ENCODE measurements at regions not wholly inside any gene's neighbourhood (a gene's known extent, or its start where the extent isn't known, plus 50 kb on each side); places are given as distances from the start of the nearest gene placed in this dataset.

GRCh38 chr1:81129366-81129765, 671.4 kb upstream of the ADGRL2 start:
- no peak for TF ChIP-seq CTCF (IDR thresholded peaks at IDR 0.05; ENCODE audit: insufficient read depth, low read length, poor library complexity, severe bottlenecking)
- TF ChIP-seq EZH2phosphoT487 (conservative IDR thresholded peaks at IDR 0.05; ENCODE audit: low read length) = no peak

Data from SU-DHL-6 (cell line).